ENCODE measurements at regions not wholly inside any gene's neighbourhood (a gene's known extent, or its start where the extent isn't known, plus 50 kb on each side); places are given as distances from the start of the nearest gene placed in this dataset.

DNA sequence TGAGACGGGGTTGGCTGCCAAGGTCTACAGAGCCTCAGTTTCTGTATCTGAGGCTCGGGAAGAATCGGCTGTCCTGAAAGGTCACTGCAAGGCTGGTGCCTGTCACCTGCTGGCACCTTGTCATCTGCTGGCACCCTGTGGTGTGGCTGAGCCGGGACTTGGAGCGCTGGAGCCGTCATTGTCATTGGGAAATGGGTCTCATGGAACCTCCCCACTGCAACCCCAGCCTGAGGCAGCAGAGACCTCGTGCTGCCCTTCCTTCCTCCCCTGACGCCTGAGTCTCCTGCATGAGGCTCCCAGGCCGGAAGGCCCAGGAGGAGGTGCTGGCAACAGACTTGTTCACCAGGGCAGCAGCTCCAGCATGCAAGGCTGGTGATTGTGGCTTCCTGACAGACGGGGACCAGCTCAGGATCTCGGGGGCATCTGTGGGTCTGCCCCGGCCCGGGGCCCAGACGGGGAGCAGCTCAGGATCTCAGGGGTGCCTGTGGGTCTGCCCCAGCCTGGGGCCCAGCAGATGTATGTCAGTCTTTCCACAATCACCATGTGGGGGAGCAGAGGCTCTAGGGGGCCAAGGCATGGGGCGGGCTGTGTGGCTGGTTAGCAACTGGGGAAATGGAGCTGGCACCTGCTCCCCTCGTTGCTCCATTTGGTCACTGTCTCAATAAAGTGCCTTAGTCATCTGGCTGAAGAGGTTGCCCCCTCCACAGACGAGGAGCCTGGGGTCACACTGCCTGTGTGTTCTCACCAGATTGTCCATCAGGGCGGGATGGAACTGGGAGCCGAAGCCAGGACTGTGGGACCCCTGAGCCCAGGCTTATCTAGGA is 668.7 kb downstream of the BRD1 start:
- no peaks in the 10 kb centered on the region for H3K9me3 ChIP-seq (ENCODE audit: control insufficient read depth in 1 of 2, low read length in 2 of 2)
- H3K27ac ChIP-seq (ENCODE audit: low read length): no peak overlapping the region
- no peak overlapping the region for H3K4me3 ChIP-seq (ENCODE audit: low read depth in 1 of 2, low read length in 2 of 2)
- H3K4me1 ChIP-seq (ENCODE audit: control insufficient read depth in 1 of 2, insufficient read depth in 2 of 2, low read length in 2 of 2): no peaks in the 10 kb centered on the region
- H3K36me3 ChIP-seq (ENCODE audit: control insufficient read depth in 1 of 2, insufficient read depth in 2 of 2, low read length in 2 of 2): no peaks in the 10 kb centered on the region
- H3K27me3 ChIP-seq (ENCODE audit: low read depth, low read length): peaks cover 4% of the 10 kb centered on the region

DNA sequence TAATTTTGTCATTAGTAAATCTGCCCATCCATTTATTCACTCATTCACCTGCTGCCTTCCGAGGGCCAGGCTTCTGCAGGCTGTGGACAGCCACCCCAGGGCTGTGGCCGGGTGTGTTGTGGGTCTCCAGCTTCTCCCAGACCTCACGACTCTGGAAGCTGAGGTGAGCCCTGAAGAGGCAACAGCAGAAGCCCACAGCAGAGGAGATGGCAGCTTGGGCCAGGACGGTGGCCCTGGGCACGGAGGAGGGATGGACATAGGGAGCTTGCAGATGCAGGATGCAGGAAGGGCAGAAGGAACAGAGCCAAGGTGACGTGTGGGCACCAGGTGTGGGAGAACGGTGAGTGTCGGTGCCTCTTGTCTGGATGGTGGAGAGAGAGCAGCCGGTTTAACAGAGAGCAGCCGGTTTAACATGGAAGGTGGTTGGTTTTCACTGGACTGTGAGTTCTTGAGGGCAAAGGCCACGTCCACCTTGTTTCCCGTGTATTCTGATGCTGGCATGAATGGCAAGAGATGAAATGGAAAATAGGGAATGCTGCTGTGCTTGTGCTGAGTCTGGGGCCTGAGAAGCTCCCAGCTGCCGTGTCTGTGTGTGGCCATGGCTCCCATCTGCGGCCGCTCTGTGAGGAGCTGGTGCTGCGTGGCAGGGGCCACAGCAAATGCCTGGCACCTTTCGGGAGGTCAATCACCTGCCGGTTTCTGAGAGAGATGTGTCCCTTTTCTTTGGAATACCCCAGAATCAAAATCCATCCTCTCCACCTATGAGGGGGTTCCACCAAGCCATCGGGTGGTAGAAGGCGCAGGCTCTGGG is 669.9 kb downstream of the BRD1 start:
- Histone ChIP-seq H3K27me3 (ENCODE audit: low read depth, low read length) (peaks cover 4% of the 10 kb centered on the region), H3K4me1 (ENCODE audit: control insufficient read depth in 1 of 2, insufficient read depth in 2 of 2, low read length in 2 of 2) (no peaks in the 10 kb centered on the region), H3K9me3 (ENCODE audit: control insufficient read depth in 1 of 2, low read length in 2 of 2) (no peaks in the 10 kb centered on the region), H3K4me3 (ENCODE audit: low read depth in 1 of 2, low read length in 2 of 2) (no peak overlapping the region), H3K36me3 (ENCODE audit: control insufficient read depth in 1 of 2, insufficient read depth in 2 of 2, low read length in 2 of 2) (no peaks in the 10 kb centered on the region), H3K27ac (ENCODE audit: low read length) (no peak overlapping the region)

DNA sequence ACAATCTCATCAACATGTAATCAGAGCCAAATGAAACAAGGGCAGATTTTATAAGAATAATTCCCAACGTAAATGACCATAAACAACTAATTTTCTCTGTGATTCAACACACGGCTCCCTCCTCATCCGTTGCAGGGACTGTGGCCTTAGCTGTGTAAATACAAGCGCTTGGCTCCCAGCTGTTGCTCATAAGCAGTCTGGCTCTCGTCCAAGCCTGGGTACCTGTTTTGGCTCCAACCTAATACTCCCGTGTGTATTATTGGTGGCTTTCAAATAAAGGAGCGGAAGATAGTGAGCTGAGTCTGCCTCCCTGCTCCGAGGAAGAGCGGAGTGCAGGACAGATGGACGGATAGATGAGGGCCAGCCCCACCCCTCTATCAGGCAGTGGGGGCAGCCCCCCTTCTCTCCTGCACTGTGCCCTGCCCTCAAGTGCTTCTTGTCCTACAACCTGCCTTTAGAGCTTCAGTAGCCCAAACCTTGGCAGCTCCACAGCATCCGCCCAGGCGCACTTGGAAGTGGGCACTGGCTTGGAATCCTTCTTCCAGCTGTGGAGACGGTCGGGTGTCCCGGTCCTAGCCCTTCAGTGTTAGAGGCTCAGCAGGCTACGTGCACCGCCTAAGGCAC is 670.9 kb downstream of the BRD1 start:
- Histone ChIP-seq H3K27ac (ENCODE audit: low read length) (no peak overlapping the region), H3K27me3 (ENCODE audit: low read depth, low read length) (peaks cover 4% of the 10 kb centered on the region), H3K9me3 (ENCODE audit: control insufficient read depth in 1 of 2, low read length in 2 of 2) (no peaks in the 10 kb centered on the region), H3K36me3 (ENCODE audit: control insufficient read depth in 1 of 2, insufficient read depth in 2 of 2, low read length in 2 of 2) (no peaks in the 10 kb centered on the region), H3K4me1 (ENCODE audit: control insufficient read depth in 1 of 2, insufficient read depth in 2 of 2, low read length in 2 of 2) (no peaks in the 10 kb centered on the region), H3K4me3 (ENCODE audit: low read depth in 1 of 2, low read length in 2 of 2) (no peak overlapping the region)

DNA sequence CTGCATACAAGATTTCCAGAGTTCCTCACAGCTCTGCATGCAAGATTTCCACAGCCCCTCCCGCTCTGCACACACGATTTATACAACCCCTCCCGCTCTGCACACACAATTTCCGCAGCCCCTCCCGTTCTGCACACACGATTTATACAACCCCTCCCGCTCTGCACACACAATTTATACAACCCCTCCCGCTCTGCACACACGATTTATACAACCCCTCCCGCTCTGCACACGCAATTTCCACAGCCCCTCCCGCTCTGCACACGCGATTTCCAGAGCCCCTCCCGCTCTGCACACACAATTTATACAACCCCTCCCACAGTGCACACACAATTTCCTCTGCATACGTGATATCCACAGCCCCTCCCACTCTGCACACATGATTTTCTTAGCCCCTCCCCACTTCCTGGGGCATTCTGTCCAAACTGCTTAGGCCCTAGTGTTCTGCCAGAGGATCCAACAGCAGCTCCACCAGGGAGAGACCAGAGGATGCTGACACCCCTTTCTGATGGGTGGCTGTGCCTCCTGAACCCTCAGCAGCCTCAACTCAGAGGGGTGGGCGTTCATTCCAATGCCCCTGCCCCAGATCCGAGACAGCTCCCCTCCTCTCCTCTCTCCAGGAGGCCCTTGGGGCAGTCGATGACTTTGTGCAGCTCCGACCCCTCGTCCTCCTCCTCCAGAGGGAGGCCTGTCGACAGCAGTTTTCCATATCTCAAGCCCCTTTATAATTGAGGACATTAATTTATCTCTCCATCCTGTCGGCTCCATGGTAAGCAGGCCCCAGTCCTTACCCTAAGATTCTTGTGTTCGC is 671.7 kb downstream of the BRD1 start:
- no peak overlapping the region for H3K27ac ChIP-seq (ENCODE audit: low read length)
- H3K4me1 ChIP-seq (ENCODE audit: control insufficient read depth in 1 of 2, insufficient read depth in 2 of 2, low read length in 2 of 2): no peaks in the 10 kb centered on the region
- no peaks in the 10 kb centered on the region for H3K36me3 ChIP-seq (ENCODE audit: control insufficient read depth in 1 of 2, insufficient read depth in 2 of 2, low read length in 2 of 2)
- no peaks in the 10 kb centered on the region for H3K27me3 ChIP-seq (ENCODE audit: low read depth, low read length)
- H3K9me3 ChIP-seq (ENCODE audit: control insufficient read depth in 1 of 2, low read length in 2 of 2): no peaks in the 10 kb centered on the region
- no peak overlapping the region for H3K4me3 ChIP-seq (ENCODE audit: low read depth in 1 of 2, low read length in 2 of 2)

DNA sequence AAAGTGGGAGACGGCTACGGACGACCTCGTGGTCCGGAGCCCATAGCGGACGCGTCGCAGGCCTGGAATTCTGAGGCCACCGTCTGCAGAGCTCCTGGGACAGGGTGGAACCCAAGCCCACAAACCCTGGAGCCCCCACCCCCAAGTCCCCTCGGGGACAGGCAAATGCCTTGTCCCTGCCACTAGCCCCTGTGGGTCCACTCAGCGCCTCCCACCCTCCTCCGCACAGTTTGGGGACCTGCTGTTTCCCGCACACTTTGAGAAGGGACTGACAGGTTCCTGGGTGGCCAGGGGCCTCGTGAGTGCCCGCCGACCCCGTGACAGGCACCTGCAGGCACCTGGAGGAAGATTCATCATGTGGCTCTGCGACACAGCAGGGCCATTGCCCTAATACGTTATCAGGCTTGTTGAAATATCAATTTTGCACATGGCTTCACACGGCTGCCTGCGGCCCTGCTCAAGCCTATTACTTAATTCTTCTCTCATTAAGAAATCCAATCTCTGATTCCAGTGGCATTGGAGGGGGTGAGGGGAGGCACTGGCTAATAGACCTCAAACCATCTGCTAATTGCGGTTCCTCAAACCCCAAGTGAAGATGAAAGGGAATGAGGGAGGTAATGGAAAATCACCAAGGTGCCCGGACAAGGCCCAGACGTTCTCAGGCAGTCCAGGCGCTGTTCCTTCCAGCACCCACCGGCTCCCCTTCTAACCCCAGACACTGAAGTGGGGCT is 672.5 kb downstream of the BRD1 start:
- Histone ChIP-seq H3K4me3 (ENCODE audit: low read depth in 1 of 2, low read length in 2 of 2) (no peak overlapping the region), H3K27ac (ENCODE audit: low read length) (no peak overlapping the region), H3K27me3 (ENCODE audit: low read depth, low read length) (no peaks in the 10 kb centered on the region), H3K36me3 (ENCODE audit: control insufficient read depth in 1 of 2, insufficient read depth in 2 of 2, low read length in 2 of 2) (no peaks in the 10 kb centered on the region), H3K4me1 (ENCODE audit: control insufficient read depth in 1 of 2, insufficient read depth in 2 of 2, low read length in 2 of 2) (no peaks in the 10 kb centered on the region), H3K9me3 (ENCODE audit: control insufficient read depth in 1 of 2, low read length in 2 of 2) (no peaks in the 10 kb centered on the region)

DNA sequence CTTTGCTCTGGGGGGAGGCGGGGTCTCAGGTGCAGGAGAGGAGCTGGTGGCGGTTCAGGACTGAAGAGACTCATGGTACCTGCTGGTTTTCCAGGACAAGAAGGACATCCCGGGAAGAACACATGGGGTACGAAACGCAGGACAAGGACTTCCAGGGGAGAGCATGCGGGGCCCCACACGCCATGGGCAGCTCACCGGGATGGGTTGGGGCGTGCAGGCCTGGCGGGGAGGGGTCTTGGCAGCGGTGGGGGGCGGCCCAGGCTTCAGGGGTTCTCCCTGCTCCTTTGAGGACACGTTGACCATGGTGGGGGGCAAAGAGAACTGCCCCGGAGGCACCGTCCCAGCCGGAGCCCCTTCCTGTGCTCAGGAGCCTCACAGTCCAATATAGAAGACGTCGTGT is 673.2 kb downstream of the BRD1 start:
- H3K9me3 ChIP-seq (ENCODE audit: control insufficient read depth in 1 of 2, low read length in 2 of 2): no peaks in the 10 kb centered on the region
- H3K4me1 ChIP-seq (ENCODE audit: control insufficient read depth in 1 of 2, insufficient read depth in 2 of 2, low read length in 2 of 2): no peaks in the 10 kb centered on the region
- H3K36me3 ChIP-seq (ENCODE audit: control insufficient read depth in 1 of 2, insufficient read depth in 2 of 2, low read length in 2 of 2): no peaks in the 10 kb centered on the region
- H3K27ac ChIP-seq (ENCODE audit: low read length): no peak overlapping the region
- no peaks in the 10 kb centered on the region for H3K27me3 ChIP-seq (ENCODE audit: low read depth, low read length)
- H3K4me3 ChIP-seq (ENCODE audit: low read depth in 1 of 2, low read length in 2 of 2): no peak overlapping the region

DNA sequence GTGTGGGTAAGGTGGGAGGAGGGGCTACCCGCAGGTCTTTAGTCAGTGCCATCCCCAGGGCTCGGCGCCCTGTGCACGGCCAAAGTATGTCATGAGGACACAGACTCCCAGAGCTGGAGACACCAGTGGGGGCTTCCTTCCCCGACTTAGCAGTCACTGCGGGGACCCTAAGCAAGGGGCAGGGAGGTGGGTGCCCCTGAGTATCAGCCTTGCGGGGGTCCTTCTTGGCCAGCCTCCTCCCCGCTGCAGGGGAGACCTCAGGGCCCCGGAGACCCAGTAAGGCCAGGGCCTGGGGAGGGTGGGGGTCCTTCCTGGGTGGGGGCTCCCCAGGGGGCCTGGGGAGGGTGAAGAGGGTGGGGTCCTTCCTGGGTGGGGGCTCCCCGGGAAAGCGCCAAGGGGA is 673.8 kb downstream of the BRD1 start:
- Histone ChIP-seq H3K4me1 (ENCODE audit: control insufficient read depth in 1 of 2, insufficient read depth in 2 of 2, low read length in 2 of 2) (no peaks in the 10 kb centered on the region), H3K9me3 (ENCODE audit: control insufficient read depth in 1 of 2, low read length in 2 of 2) (no peaks in the 10 kb centered on the region), H3K4me3 (ENCODE audit: low read depth in 1 of 2, low read length in 2 of 2) (no peak overlapping the region), H3K36me3 (ENCODE audit: control insufficient read depth in 1 of 2, insufficient read depth in 2 of 2, low read length in 2 of 2) (no peaks in the 10 kb centered on the region), H3K27ac (ENCODE audit: low read length) (no peak overlapping the region), H3K27me3 (ENCODE audit: low read depth, low read length) (no peaks in the 10 kb centered on the region)

DNA sequence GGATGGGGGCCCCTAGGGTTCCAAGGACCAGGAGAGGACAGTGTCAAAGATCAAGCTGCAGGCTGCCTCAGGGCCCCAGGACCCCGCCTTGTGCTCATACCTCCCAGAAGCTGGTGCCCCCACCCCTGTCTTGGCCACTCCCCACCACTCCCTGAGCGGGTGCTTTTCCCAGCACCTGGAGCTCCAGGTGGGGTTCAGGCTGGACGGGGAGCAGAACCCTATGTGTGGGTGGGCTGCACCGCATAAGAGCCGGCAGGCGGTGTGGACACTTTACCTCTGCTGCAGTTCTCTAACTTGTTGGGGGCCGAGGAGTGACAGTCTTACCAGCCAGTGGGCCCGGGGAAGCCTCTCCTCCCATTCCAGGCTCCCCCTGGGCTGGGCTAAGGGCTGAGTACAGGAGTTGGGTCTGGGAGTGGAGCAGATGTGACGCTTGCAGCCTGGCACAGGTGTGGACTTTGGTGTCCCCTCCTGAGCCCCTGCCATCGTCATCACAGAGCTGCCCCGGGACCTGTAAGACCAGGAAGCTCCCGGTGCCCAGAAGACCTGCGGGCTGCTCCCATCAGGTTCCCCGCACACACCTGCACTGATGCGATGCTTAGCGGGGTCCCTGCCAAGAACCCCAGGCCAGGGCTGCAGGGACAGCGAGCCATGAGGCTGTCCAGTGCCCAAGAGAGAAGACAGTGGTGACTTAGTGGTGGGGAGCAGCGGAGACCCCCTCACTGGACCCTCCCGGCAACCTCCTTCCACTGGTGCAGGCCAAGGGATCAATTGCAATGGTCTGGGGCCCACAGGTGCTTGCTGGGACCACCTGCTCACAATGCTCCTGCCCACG is 674.5 kb downstream of the BRD1 start:
- Histone ChIP-seq H3K27ac (ENCODE audit: low read length) (no peak overlapping the region), H3K9me3 (ENCODE audit: control insufficient read depth in 1 of 2, low read length in 2 of 2) (no peaks in the 10 kb centered on the region), H3K36me3 (ENCODE audit: control insufficient read depth in 1 of 2, insufficient read depth in 2 of 2, low read length in 2 of 2) (no peaks in the 10 kb centered on the region), H3K4me3 (ENCODE audit: low read depth in 1 of 2, low read length in 2 of 2) (no peak overlapping the region), H3K27me3 (ENCODE audit: low read depth, low read length) (no peaks in the 10 kb centered on the region), H3K4me1 (ENCODE audit: control insufficient read depth in 1 of 2, insufficient read depth in 2 of 2, low read length in 2 of 2) (no peaks in the 10 kb centered on the region)

DNA sequence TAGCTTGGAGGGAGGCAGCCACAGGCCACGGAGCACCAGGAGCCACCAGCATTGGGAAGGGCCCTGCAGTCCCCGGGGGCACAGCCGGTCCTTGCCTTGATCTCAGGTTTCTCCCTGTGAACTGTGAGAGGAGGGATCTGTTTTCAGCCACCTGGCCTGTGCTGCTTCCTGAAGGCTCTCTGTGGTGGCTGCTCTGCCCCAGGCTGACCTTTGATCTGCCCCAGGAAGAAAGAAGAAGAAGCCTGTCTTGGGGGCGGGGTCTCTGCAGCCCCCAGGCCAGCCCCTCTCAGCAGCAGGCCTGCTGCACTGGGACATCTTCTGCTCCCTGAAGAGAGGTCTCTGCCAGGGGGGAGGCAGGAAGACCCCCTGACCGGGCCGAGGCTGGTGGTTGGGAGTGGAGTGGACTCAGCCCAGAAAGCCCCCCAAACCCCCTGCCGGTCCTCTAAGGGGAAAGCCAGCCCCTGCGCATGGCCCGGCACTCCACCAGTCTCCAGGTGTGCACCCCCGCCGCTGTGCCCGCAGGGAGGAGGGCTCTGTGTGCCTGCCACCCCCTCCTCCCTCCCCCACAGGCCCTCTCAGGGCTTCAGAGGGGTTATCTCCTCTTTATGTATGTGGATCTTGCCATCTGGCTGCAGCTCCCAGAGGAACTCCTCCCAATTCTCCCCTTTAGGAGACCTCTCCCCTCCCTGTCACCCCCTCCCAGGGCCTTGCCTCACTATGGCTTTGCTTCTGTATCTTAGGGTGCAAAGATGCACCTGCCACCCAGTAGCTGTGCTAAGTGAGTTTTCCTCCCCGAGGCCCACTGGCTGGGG is 675.3 kb downstream of the BRD1 start:
- Histone ChIP-seq H3K27me3 (ENCODE audit: low read depth, low read length) (no peaks in the 10 kb centered on the region), H3K4me3 (ENCODE audit: low read depth in 1 of 2, low read length in 2 of 2) (no peak overlapping the region), H3K9me3 (ENCODE audit: control insufficient read depth in 1 of 2, low read length in 2 of 2) (no peaks in the 10 kb centered on the region), H3K4me1 (ENCODE audit: control insufficient read depth in 1 of 2, insufficient read depth in 2 of 2, low read length in 2 of 2) (no peaks in the 10 kb centered on the region), H3K36me3 (ENCODE audit: control insufficient read depth in 1 of 2, insufficient read depth in 2 of 2, low read length in 2 of 2) (no peaks in the 10 kb centered on the region), H3K27ac (ENCODE audit: low read length) (no peak overlapping the region)

Data from muscle layer of duodenum (tissue), 2 donors.